ENCODE measurements at regions not wholly inside any gene's neighbourhood (a gene's known extent, or its start where the extent isn't known, plus 50 kb on each side); places are given as distances from the start of the nearest gene placed in this dataset.

DNA sequence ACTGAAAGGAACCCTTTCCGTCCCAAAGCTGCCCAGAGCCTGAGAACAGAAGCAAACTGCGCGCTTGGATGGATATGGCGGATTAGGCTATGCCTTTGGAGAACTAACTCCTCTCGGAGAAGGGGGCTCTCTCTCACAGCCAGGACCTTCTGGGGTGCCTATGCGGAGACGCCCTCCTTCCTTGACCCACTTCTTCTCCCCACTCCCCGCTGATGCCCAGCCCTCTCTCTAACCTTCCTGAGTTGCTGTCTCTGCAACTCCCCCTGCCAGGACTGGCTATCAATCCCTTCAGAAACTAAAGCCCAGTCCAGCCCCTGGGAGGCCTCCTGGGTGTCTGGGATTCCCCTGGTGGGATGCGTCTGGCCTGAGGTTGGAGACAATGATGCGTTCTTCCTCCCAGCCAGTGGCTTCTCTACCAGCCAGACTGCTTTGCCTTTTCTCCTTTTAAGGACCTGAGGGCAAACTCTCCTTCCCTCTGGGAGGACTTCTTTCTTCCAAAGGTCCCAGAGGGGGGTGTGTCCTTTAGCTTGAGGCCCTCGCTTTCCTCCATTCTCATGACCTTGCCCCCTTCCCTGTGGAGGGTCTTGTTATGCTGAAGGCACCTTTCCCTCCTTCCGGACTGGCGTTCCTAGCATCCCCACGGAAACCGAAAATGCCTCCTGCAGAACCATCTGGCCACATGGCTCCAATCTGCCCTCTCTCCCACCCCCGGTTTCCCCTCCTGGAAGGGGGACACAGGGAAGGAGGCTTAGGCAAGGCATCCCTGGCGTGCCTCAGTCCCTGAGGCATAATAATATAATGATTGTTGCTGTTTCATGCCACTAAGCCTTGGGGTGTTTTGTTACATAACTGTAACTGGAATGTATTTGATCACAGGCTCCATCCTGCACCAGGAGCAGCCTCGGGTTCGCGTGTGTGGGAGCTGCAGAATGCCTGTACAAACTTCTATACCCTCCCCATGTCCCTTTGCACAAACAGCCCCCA lies 63.4 kb upstream of the C15orf39 start:
- Mint-ChIP-seq H3K4me3 (no peak overlapping the region), H3K9me3 (peaks cover 8% of the 10 kb centered on the region), H3K4me1 (ENCODE audit: unreplicated experiment) (peaks cover 10% of the 10 kb centered on the region), H3K36me3 (no peaks in the 10 kb centered on the region), H3K27me3 (no peaks in the 10 kb centered on the region), H3K27ac (no peak overlapping the region)
- TF ChIP-seq, protein P1, sequence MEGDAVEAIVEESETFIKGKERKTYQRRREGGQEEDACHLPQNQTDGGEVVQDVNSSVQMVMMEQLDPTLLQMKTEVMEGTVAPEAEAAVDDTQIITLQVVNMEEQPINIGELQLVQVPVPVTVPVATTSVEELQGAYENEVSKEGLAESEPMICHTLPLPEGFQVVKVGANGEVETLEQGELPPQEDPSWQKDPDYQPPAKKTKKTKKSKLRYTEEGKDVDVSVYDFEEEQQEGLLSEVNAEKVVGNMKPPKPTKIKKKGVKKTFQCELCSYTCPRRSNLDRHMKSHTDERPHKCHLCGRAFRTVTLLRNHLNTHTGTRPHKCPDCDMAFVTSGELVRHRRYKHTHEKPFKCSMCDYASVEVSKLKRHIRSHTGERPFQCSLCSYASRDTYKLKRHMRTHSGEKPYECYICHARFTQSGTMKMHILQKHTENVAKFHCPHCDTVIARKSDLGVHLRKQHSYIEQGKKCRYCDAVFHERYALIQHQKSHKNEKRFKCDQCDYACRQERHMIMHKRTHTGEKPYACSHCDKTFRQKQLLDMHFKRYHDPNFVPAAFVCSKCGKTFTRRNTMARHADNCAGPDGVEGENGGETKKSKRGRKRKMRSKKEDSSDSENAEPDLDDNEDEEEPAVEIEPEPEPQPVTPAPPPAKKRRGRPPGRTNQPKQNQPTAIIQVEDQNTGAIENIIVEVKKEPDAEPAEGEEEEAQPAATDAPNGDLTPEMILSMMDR (conservative IDR thresholded peaks at IDR 0.05), result no peak
- no peak for DNase-seq (ENCODE audit: extremely low spot score, unreplicated experiment)

DNA sequence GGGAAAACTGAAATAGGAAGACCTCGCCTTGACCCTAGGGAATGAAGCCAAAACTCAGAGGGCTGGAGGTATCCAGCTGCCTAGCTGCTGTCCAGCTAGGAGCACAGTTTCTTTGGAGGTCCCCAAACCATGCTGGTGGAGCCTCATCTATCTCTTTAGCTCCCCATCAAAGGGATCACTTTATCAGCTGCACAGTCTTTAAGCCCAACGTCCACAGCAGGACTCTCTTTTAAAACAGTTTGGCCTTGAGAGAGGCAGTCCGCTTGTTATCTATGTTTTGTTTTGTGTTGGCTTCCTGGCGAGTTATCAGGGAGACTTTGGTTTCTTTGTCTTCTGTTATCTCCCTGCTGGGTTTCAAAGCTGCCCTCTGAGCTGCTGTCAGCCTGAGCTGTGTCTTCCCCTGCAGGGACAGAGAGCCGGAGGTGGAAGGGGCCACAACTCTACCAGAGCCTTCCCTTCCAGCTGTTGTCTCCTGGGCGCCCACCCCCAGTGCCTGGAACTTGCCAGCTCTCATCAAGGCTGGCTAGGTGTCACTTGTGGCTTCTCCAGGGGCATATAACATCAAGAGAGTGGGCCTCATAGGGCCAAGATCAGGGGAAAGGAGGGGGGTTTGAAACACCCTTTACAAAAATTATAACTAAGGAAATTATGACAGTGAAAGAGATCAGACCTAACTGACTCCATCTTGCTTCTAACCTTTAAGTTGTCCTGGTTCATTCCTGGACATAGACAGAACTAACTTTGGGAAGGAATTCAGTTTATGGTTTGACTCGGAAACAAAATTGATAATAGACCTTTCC lies 61.4 kb upstream of the C15orf39 start:
- TF ChIP-seq, protein P1 (conservative IDR thresholded peaks at IDR 0.05), result no peak
- DNase-seq (ENCODE audit: extremely low spot score, unreplicated experiment), result no peak
- Mint-ChIP-seq H3K36me3 (no peaks in the 10 kb centered on the region), H3K27me3 (no peaks in the 10 kb centered on the region), H3K9me3 (peaks cover 8% of the 10 kb centered on the region), H3K27ac (no peak overlapping the region), H3K4me3 (no peak overlapping the region), H3K4me1 (ENCODE audit: unreplicated experiment) (peaks cover 10% of the 10 kb centered on the region)

DNA sequence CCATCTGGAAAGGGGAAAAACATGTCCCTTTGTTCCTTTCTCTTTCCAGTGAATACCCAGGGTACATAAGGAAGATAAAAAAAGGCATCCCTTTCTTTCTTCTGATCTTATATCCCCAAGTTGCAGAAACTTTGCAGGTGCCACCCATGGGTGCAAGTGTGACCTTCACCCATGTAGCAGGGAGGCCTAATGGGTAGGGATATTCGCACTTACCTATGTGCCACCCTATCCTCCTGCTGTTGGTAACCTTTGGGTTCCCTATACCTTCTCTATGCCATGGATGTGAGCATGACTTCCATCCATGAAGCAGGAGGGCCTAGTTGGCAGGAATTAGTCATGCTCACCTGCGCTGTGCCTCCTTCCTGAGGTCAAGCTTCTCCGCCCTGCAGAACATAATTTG lies 59.2 kb upstream of the C15orf39 start:
- Mint-ChIP-seq H3K27ac (no peak overlapping the region), H3K9me3 (peaks cover 4% of the 10 kb centered on the region), H3K27me3 (no peaks in the 10 kb centered on the region), H3K4me3 (no peak overlapping the region), H3K36me3 (no peaks in the 10 kb centered on the region), H3K4me1 (ENCODE audit: unreplicated experiment) (peaks cover 10% of the 10 kb centered on the region)
- TF ChIP-seq, protein P1 (conservative IDR thresholded peaks at IDR 0.05), result no peak
- no peak for DNase-seq (ENCODE audit: extremely low spot score, unreplicated experiment)

DNA sequence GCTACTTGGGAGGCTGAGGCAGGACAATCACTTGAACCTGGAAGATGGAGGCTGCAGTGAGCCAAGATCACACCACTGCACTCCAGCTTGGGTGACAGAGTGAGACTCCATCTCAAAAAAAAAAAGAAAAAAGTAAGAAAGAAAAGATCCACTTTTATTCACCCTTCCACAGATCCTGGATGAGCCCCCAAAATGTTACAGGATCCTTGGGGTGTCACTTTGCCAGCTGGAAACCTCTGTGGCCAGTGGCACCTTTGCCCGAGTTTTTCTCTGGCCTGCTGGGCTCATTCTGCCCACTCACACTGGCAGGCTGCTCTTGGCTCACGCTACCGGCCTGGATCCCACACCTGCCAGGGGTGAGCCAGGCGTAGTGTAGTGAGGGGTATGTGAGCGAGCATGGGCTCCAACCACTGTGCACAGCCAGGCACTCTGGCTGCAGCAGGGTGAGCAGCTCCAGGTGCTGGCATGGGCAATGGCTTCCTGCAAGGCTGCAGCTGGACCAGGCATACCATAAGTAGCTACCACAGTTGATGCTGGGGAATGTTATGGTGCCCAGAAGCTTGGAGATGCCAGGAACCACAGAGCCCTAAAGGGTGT lies 57.8 kb upstream of the C15orf39 start:
- Mint-ChIP-seq H3K4me1 (ENCODE audit: unreplicated experiment) (peaks cover 2% of the 10 kb centered on the region), H3K9me3 (peaks cover 4% of the 10 kb centered on the region), H3K27me3 (no peaks in the 10 kb centered on the region), H3K36me3 (no peaks in the 10 kb centered on the region), H3K4me3 (no peak overlapping the region), H3K27ac (no peak overlapping the region)
- no peak for DNase-seq (ENCODE audit: extremely low spot score, unreplicated experiment)
- TF ChIP-seq, protein P1 (conservative IDR thresholded peaks at IDR 0.05), result no peak

DNA sequence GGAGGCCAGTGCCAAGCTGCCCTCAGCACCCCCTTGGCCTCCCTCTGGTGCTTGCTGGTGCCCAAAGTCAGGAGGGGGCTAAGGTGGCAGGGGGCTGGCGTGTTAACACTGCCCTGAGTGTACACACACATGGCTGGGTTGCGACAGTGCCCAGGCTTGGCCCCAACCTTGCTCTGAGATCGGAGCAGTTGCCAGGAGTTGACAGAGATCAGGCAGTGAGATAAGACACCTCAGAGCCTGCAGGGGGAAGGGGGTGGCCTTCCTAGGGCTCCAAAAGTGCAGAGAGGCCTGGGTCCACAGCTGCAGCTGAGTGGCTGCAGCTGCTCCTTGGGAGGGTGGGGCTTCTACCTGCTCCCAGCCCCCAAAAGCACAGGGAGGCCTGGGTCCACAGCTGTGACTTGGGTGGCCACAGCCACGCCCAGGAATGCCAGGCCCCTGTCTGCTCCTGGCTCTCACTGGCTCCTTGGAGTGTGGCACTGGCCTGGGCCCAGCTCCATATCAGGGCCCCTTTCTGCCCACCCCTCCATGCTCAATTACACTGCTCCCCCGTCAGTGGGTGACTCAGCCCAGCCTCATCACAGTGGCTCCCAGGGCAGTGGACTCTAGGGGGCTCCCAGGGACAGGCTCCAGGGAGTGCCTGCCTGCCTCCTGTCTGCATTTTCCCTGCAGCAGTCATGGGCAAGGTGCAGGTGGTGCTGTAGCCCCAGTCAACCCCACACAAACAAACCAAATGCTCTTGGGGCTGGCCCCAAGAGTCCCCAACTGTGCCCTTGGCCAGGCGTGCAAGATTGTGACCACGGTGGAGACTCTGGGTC lies 56.4 kb upstream of the C15orf39 start:
- H3K27me3 Mint-ChIP-seq, result no peaks in the 10 kb centered on the region
- H3K9me3 Mint-ChIP-seq, result peaks cover 4% of the 10 kb centered on the region
- no peaks in the 10 kb centered on the region for H3K36me3 Mint-ChIP-seq
- no peak overlapping the region for H3K4me3 Mint-ChIP-seq
- TF ChIP-seq, protein P1 (conservative IDR thresholded peaks at IDR 0.05), result no peak
- no peak overlapping the region for H3K27ac Mint-ChIP-seq
- DNase-seq (ENCODE audit: extremely low spot score, unreplicated experiment), result no peak
- H3K4me1 Mint-ChIP-seq (ENCODE audit: unreplicated experiment), result no peaks in the 10 kb centered on the region

Measured in type B pancreatic cell (in vitro differentiated cells).